DMS153 treated with DMSO at 0.1 percent for 48 hours (cell line): ENCODE measurements at regions not wholly inside any gene's neighbourhood (a gene's known extent, or its start where the extent isn't known, plus 50 kb on each side); places are given as distances from the start of the nearest gene placed in this dataset.
A peak's percentile ranks its signal among the peaks of the same experiment; 100 is the strongest.

ENCODE experiments used
- DNase-seq: peaks from one replicate; lab custom pipeline; 2025; ENCODE audit not compliant: unreplicated experiment; lab: John Stamatoyannopoulos, UW

DNA sequence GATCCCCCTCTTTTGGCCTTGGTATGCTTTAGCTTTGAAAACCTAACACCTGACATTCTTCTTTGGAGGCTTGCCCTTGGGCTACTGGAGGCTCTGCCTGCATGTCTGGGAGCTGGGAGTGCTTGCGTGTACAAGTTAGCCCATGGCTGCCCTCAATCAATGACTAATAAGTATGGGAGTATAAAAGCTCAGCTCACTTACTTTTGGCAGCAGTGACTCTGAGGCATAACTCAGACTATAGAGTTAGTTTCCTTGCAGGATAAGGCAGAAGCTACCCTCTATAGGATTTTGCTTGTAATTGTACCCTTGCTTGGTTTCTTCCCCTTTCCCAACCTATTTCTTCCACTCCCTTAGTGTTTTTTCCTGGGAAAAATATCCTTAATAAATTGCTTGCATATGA lies 247.9 kb downstream of the PPP1R2C start:
- no peak for DNase-seq

DNA sequence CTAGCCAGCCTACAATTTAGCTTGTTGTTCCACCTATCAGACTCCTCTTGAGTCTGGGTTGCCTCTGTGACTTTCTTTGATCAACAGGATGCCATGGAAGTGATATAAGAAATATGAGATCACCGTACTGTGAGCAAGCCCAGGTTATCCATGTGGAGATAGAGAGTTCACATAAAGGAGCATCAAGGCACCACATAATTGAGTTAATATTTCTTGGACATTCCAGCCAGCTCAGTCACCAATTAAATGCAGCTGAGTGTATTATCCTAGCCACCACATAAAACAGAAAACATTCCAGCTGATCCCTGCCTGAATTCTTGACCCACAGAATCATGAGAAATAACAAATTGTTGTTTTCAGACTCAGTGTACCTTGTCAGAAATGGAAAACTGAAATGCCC lies 253.6 kb downstream of the PPP1R2C start:
- no peak for DNase-seq

GRCh38 chrX:42519666-42520231 lies 258.2 kb downstream of the PPP1R2C start:
- DNase-seq, result no peak

GRCh38 chrX:42515939-42516338 lies 262.0 kb downstream of the PPP1R2C start:
- DNase-seq, result no peak

DNA sequence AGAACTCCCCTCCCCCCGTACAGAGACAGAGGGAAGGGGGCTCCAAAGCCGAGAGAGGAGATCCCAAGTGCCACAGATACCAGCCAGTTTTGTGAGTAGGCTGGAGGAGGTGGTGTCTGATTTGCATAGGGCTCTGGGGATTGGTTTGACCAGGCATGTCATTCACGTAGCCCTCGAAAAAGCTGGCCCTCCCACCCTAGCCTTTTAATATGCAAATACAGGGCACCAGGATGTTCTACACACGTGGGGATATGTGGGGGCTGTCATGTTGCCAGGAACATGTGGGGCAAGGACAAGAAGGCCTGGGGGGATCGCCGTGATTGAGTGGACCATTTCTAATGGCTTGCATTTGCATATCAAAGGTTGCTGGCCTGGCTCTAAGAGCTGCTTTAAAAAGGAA lies 272.9 kb downstream of the PPP1R2C start:
- no peak for DNase-seq

DNA sequence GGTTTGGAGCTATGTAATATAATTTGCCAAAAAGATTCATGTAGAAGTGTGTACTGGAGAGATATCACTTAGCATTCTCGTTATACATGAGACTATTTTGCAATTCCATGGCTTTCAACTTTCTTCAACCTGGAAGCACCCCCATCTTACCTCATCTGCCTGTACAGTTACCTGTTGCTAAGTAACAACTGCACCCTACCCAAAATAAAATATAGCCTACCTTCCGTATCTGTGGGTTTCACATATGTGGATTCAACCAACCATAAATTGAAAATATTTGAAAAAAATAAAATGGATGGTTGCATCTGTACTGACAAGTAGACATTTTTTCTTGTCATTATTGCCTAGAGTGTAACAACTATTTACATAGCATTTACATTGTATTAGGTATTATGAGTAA lies 278.3 kb downstream of the PPP1R2C start:
- no peak for DNase-seq

DNA sequence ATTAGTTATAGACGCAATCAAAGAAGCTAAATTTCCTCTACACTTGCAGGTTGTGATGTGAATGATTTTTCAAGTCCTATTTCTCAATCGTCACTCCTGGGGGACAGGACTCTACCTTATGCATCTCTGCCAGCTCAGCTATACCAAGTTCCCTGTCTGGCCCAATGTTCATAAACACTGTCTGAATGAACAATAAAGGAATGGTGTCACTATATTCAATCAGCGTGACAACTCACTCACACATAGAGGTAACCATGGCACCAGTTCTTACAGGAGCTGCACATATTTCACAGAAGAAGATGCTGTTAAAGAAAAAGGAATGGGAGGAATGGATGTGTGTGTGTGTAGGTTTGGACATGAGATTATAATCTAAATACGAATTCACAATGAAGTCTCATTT lies 280.6 kb downstream of the PPP1R2C start:
- no peak for DNase-seq

- no peak for DNase-seq
Observed at GRCh38 chrX:42496239-42496638, 281.7 kb downstream of the PPP1R2C start.

- peak; percentile 17 for DNase-seq
Observed at GRCh38 chrX:42495139-42495538, 282.8 kb downstream of the PPP1R2C start.

DNA sequence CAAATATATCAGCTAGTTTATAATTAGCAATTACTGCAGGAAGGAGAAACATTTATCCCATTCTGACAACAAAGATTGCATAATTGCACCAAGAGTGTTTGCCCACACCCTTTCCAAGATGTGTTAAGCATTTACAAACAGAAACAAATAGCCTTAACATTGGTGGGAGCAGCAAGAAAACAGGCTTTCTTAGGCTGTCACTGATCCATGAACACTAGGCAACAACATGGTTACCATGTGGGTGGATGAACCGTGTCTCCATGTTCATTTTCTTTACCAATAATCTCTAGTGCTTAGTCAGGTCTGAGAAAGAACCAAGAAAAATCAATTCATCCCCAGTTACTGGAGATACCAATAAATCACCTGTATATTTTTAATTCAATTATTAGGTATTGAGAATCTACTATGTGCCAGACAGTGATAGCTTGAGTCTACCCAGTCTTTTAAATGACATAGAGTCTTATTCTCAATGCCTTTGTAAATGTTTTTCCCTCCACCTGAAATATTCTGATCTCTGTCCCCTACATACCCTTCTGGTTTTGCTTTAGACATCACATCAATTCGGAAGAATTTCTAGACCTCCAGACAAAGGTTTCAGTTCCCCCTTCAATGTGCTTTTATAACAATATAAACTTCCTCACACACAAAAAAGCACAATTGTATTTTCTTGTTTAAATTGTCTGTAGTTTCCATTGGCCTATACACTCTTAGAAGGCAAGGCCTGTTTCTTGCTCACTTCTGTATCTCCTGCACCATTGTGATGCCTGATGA lies 286.6 kb downstream of the PPP1R2C start:
- no peak for DNase-seq

- no peak for DNase-seq
Observed at GRCh38 chrX:42490111-42490510, 287.9 kb downstream of the PPP1R2C start.

DNA sequence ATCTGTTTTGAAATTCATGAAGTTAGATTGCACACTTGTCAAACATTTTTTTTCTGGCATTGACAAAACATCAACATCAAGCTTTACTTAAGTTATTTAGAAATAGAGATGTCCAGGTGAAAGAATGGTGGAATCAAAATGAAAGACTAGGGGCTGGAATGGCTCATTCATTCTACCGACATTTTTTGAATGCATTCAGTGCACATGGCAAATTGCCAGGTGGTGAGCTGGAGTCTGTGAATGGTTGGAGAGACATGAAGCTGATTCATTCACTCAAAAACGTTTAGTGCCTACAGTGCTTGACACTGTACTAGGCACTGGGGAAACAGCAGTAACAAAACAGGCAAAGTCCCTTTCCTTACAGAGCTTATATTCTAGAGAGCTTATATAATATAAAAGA lies 292.4 kb downstream of the PPP1R2C start:
- DNase-seq, result no peak

- DNase-seq, result no peak
Observed at GRCh38 chrX:42484233-42484632, 293.7 kb downstream of the PPP1R2C start.

- DNase-seq, result no peak
Observed at GRCh38 chrX:42477396-42477795, 300.6 kb downstream of the PPP1R2C start.

GRCh38 chrX:42472727-42473126 lies 305.2 kb downstream of the PPP1R2C start:
- no peak for DNase-seq

DNA sequence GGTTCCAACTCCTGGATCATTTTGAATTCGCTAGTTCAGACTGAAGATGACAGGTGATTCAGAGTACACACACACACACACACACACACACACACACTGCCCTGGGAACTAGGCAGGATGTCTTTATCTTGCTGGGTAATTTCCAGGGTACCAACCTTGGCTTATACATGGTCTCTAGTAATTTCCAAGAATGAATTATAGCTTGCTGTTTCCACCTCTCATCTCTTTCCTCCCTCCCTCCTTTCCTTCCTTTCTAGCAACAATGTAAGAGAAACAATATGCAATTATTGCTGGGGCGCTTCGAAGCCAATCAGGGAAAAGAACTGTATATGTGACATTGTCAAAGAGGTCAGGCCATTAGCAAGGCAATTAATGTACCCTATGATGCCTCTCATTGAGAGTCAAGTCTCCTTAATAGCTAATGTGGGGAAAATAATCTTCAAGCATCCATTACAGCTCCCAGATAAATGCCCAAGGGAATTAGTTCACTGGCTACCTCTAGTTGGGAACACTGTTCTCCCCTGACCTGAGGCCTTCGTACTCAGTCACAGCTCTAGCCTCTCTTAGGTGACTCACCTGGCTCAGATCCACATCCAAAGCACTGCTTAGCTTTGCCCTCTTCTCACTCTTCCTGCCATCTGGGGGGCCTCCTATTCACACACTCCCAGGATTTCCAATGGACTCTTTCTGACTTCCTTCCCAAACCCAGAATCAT lies 311.5 kb downstream of the PPP1R2C start:
- no peak for DNase-seq

DNA sequence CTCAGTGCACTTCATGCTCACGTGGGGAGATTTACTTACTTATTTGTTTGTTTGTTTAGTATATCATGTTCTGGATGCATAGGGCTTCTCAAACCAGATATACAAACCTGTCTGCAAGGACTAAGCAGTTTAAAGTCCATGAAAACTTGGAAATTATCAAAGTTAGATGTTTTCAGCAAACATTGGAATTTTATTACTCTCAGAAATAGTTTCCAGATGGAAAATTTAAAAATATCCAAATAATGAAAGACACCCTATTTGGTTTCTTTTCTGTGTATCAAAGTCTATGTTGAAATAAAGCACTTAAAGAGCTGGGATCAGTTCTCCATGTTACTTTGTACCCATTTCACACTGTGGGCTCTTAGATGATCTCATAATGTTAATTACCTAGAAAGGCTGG lies 312.1 kb downstream of the PPP1R2C start:
- no peak for DNase-seq

DNA sequence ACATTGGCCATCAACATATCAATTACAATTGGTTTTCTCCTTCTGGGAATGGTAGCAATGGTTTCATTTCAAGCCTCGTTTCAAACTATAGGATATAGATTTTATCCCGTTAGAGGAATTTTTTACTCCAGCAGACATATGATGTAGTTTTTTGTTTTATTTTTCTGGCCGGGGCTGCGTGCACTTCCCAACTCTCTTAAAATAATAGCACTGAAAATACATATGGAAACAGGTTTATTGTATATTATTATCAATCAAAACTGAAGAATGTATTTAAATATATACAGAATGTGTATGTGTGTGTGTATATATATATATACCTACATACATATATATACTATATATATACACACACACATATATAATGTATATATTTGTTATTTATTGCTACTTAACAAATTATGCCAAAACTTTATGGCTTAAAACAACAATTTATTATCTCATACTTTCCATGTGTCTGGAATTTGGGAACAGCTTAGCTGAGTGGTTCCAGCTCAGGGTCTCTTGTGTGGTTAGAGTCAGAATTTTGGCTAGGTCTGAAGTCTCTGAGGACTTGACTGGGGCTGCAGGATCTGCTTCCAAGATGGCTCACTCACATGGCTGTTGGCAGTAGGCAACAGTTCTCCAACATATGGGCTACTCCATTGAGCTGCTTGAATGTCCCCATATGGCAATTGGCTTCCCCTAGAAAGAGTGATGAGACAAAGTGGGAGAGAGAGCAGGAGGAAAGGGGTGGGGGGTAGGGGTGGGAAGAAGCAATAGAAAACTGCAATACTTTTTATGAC lies 314.1 kb downstream of the PPP1R2C start:
- DNase-seq, result no peak

- no peak for DNase-seq
Observed at GRCh38 chrX:42462917-42463316, 315.0 kb downstream of the PPP1R2C start.

DNA sequence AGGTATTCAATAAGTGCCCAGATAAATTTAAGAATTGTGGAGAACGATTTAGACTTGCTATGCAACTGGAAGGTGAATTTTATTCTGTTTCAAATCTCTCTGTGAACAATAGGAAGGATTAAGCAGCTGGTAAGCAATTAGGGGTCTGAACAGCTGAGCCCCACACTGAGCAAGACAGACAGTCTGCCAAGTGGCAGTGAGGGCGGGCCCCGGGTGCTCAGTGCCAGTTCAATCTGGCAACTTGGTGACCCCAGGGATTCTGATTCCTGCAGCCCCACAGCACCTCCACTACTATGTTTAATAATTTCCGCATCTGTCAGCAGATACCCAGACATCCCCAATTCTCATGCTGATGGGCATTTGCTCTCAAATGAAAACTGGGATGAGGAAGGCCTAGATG lies 317.3 kb downstream of the PPP1R2C start:
- no peak for DNase-seq

DNA sequence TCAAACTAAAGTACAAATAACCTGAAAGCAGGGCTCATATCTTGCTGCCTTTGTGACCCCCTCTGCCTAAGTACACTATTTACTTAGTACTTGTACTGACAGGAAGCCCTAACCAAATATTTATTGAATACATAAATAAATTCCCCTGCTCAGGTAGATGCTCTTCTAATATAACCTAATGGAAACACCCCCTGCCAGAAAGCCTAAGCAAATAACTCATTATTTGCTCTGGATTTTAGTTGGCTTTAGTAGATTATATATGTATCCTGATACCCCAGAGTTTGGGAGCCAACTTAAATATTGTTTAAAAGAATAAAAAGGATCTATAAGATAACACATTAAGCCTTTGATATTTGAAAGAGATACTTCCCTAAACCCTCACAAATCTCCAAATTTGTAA lies 318.2 kb downstream of the PPP1R2C start:
- DNase-seq, result peak; percentile 2
